GM23338 (cell line): ENCODE measurements at regions not wholly inside any gene's neighbourhood (a gene's known extent, or its start where the extent isn't known, plus 50 kb on each side); places are given as distances from the start of the nearest gene placed in this dataset.

Experiments
- ATAC-seq: fragments of 200-7000 bp; cut with Tn5 transposase; 3 replicates; pipeline ENCODE4 v1.9.1; 2020
- DNase-seq: peaks from one replicate; pipeline ENCODE4 v3.0.0-alpha.2; 2015; ENCODE audit warnings: low spot score
- H2AFZ ChIP-seq: fragments of 200-600 bp; sonication (generic); 2 replicates; pipeline ENCODE4 v1.8.0; 2016; ENCODE audit warnings: antibody characterized with exemption, mild to moderate bottlenecking, moderate library complexity
- H3F3A ChIP-seq: fragments of 200-600 bp; sonication (generic); replicated peaks from 2 replicates; pipeline ENCODE4 v1.8.0; 2017; ENCODE audit warnings: antibody characterized with exemption, mixed run types, low read depth
- H3K27ac ChIP-seq: fragments of 200-600 bp; sonication (generic); 2 replicates; pipeline ENCODE4 v1.6.1; 2016; ENCODE audit warnings: low read depth
- H3K27me3 ChIP-seq: fragments of 200-600 bp; sonication (generic); 2 replicates; pipeline ENCODE4 v1.8.0; 2016; ENCODE audit warnings: mild to moderate bottlenecking, mixed run types, moderate library complexity; ENCODE audit not compliant: insufficient read depth
- H3K36me3 ChIP-seq: fragments of 200-600 bp; sonication (generic); 2 replicates; pipeline ENCODE4 v1.8.0; 2016; ENCODE audit warnings: mild to moderate bottlenecking; ENCODE audit not compliant: insufficient read depth
- H3K4me1 ChIP-seq: fragments of 200-600 bp; sonication (generic); 2 replicates; pipeline ENCODE4 v1.8.0; 2016; ENCODE audit warnings: mild to moderate bottlenecking, moderate library complexity; ENCODE audit not compliant: insufficient read depth
- H3K4me2 ChIP-seq: fragments of 200-600 bp; sonication (generic); 2 replicates; pipeline ENCODE4 v1.7.1; 2017; ENCODE audit warnings: mixed run types
- H3K4me3 ChIP-seq: fragments of 200-600 bp; sonication (generic); 2 replicates; pipeline ENCODE4 v1.6.1; 2016; ENCODE audit warnings: mixed run types
- H3K79me2 ChIP-seq: fragments of 200-600 bp; sonication (generic); replicated peaks from 2 replicates; pipeline ENCODE4 v1.8.0; 2017; ENCODE audit warnings: mild to moderate bottlenecking; ENCODE audit not compliant: insufficient read depth
- H3K9me2 ChIP-seq: fragments of 200-600 bp; sonication (generic); 2 replicates; pipeline ENCODE4 v1.8.0; 2017; ENCODE audit not compliant: insufficient read depth
- H4K20me1 ChIP-seq: fragments of 200-600 bp; sonication (generic); replicated peaks from 2 replicates; pipeline ENCODE4 v1.8.0; 2017; ENCODE audit warnings: mild to moderate bottlenecking; ENCODE audit not compliant: insufficient read depth
- H3K27ac Mint-ChIP-seq: 2 replicates; pipeline ENCODE4 v1.8.0; 2020; ENCODE audit warnings: inconsistent platforms, mild to moderate bottlenecking, moderate library complexity, mixed read lengths
- H3K27me3 Mint-ChIP-seq: 3 replicates; pipeline ENCODE4 v1.8.0; 2022; ENCODE audit warnings: low read depth, mild to moderate bottlenecking, moderate library complexity, mixed read lengths, inconsistent platforms; ENCODE audit not compliant: insufficient read depth, poor library complexity
- H3K36me3 Mint-ChIP-seq: 3 replicates; pipeline ENCODE4 v1.8.0; 2021; ENCODE audit warnings: low read depth, mild to moderate bottlenecking, inconsistent platforms, moderate library complexity, mixed read lengths
- H3K4me1 Mint-ChIP-seq: 3 replicates; pipeline ENCODE4 v1.8.0; 2020; ENCODE audit warnings: mild to moderate bottlenecking, inconsistent platforms, mixed read lengths
- H3K4me3 Mint-ChIP-seq: 3 replicates; pipeline ENCODE4 v1.8.0; 2021; ENCODE audit warnings: moderate library complexity, mild to moderate bottlenecking, inconsistent platforms, mixed read lengths
- H3K9me3 Mint-ChIP-seq: 3 replicates; pipeline ENCODE4 v1.8.0; 2020; ENCODE audit warnings: moderate library complexity, mild to moderate bottlenecking, inconsistent platforms, mixed read lengths
- CREB1 ChIP-seq: fragments of 250-450 bp; sonication (Bioruptor Pico); IDR thresholded peaks from 2 replicates; pipeline ENCODE4 v1.5.0; 2020; ENCODE audit warnings: low read depth, mild to moderate bottlenecking, moderate library complexity
- CTCF ChIP-seq, 2 experiments: fragments of 200-600 bp in 1 of 2; sonication (generic) in 1 of 2; conservative IDR thresholded peaks; 2 replicates each; pipeline versions ENCODE4 v1.5.1 to v1.6.1; 2016 to 2017; ENCODE audit warnings: antibody characterized with exemption in 2 of 2, low read depth in 2 of 2, mild to moderate bottlenecking in 2 of 2, moderate library complexity in 1 of 2
- ETS1 ChIP-seq: IDR thresholded peaks from 2 replicates; pipeline ENCODE4 v1.6.1; 2016; ENCODE audit warnings: antibody characterized with exemption
- EZH2 ChIP-seq: fragments of 200-600 bp; sonication (generic); IDR thresholded peaks from one replicate; pipeline ENCODE4 v1.8.0; 2017; ENCODE audit warnings: antibody characterized with exemption, mild to moderate bottlenecking, low read depth; ENCODE audit not compliant: unreplicated experiment
- EZH2phosphoT487 ChIP-seq: fragments of 200-600 bp; sonication (generic); IDR thresholded peaks from one replicate; pipeline ENCODE4 v1.8.1; 2018; ENCODE audit warnings: antibody characterized with exemption; ENCODE audit not compliant: unreplicated experiment
- JUNB ChIP-seq: IDR thresholded peaks from one replicate; pipeline ENCODE4 v1.6.1; 2016; ENCODE audit warnings: antibody characterized with exemption; ENCODE audit not compliant: unreplicated experiment
- POLR2AphosphoS5 ChIP-seq: IDR thresholded peaks from 2 replicates; pipeline ENCODE4 v1.6.1; 2016; ENCODE audit warnings: antibody characterized with exemption, low read depth
- REST ChIP-seq: IDR thresholded peaks from one replicate; pipeline ENCODE4 v1.6.1; 2018; ENCODE audit warnings: antibody characterized with exemption; ENCODE audit not compliant: unreplicated experiment
- ZNF331 ChIP-seq: fragments of 250-450 bp; sonication (Bioruptor Pico); IDR thresholded peaks from 2 replicates; pipeline ENCODE4 v1.5.0; 2020; ENCODE audit warnings: low read depth, mild to moderate bottlenecking, moderate library complexity
- TF ChIP-seq, protein P1 (sequence below): fragments of 250-450 bp; sonication (Bioruptor Pico); IDR thresholded peaks from 2 replicates; pipeline ENCODE4 v1.5.0; 2020; ENCODE audit warnings: mild to moderate bottlenecking, moderate library complexity

GRCh38 chr1:30307182-30307581, 416.2 kb downstream of the MATN1 start:
- no peaks in the 10 kb centered on the region for H3F3A ChIP-seq
- H3K36me3 ChIP-seq = no peaks in the 10 kb centered on the region
- no peak for TF ChIP-seq ZNF331 (CRISPR knock-in tag)
- TF ChIP-seq CREB1 (CRISPR knock-in tag) = no peak
- TF ChIP-seq ETS1 = no peak
- no peak for TF ChIP-seq JUNB
- no peak for TF ChIP-seq POLR2AphosphoS5
- TF ChIP-seq EZH2phosphoT487 = no peak
- no peak overlapping the region for H2AFZ ChIP-seq
- no peaks in the 10 kb centered on the region for H3K27me3 ChIP-seq
- Mint-ChIP-seq H3K27ac (no peak overlapping the region), H3K36me3 (no peaks in the 10 kb centered on the region), H3K4me1 (peaks cover 4% of the 10 kb centered on the region; the same call in 2 of the 3 replicates), H3K4me3 (no peak overlapping the region), H3K27me3 (peaks cover 2% of the 10 kb centered on the region), H3K9me3 (0 out of 3 replicates have a peak, but pooled peaks cover 3% of the 10 kb centered on the region)
- H4K20me1 ChIP-seq = no peaks in the 10 kb centered on the region
- no peak for ATAC-seq
- no peak for DNase-seq
- H3K4me3 ChIP-seq = no peak overlapping the region
- H3K4me2 ChIP-seq = no peak overlapping the region
- H3K79me2 ChIP-seq = no peaks in the 10 kb centered on the region
- H3K27ac ChIP-seq = no peak overlapping the region
- no peaks in the 10 kb centered on the region for H3K4me1 ChIP-seq
- no peaks in the 10 kb centered on the region for H3K9me2 ChIP-seq

DNA sequence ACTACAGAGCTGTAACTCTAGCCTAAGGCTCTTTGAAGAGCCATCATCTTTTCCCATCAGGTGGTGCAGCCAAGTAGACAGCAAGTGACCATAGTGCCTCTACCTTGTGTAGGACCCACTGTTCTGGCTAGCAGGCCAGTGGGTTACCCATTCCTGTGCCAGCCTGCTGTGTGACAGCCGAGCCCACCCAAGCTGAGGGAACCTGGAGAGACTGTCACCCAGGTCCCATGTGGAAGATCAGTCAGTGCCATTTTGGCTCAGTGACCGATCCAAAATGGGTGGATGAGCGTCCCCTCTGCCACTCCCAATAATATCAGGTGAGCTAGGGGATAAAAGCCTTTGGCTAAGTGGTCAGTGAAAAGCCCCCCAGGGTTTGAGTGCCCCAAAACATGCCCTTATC, 417.9 kb downstream of the MATN1 start:
- Histone ChIP-seq H3K4me1 (no peaks in the 10 kb centered on the region), H3F3A (no peaks in the 10 kb centered on the region), H3K27me3 (no peaks in the 10 kb centered on the region), H3K9me2 (no peaks in the 10 kb centered on the region), H3K36me3 (no peaks in the 10 kb centered on the region), H2AFZ (no peak overlapping the region), H3K4me3 (no peak overlapping the region), H3K4me2 (no peak overlapping the region), H4K20me1 (no peaks in the 10 kb centered on the region), H3K27ac (no peak overlapping the region), H3K79me2 (no peaks in the 10 kb centered on the region)
- peaks cover 3% of the 10 kb centered on the region; the same call in 2 of the 3 replicates for H3K4me1 Mint-ChIP-seq
- no peak overlapping the region for H3K27ac Mint-ChIP-seq
- H3K9me3 Mint-ChIP-seq = 0 out of 3 replicates have a peak, but pooled peaks cover 3% of the 10 kb centered on the region
- no peaks in the 10 kb centered on the region for H3K36me3 Mint-ChIP-seq
- H3K4me3 Mint-ChIP-seq = no peak overlapping the region
- H3K27me3 Mint-ChIP-seq = peaks cover 4% of the 10 kb centered on the region
- ATAC-seq (no peak), DNase-seq (no peak)
- TF ChIP-seq, protein P1, sequence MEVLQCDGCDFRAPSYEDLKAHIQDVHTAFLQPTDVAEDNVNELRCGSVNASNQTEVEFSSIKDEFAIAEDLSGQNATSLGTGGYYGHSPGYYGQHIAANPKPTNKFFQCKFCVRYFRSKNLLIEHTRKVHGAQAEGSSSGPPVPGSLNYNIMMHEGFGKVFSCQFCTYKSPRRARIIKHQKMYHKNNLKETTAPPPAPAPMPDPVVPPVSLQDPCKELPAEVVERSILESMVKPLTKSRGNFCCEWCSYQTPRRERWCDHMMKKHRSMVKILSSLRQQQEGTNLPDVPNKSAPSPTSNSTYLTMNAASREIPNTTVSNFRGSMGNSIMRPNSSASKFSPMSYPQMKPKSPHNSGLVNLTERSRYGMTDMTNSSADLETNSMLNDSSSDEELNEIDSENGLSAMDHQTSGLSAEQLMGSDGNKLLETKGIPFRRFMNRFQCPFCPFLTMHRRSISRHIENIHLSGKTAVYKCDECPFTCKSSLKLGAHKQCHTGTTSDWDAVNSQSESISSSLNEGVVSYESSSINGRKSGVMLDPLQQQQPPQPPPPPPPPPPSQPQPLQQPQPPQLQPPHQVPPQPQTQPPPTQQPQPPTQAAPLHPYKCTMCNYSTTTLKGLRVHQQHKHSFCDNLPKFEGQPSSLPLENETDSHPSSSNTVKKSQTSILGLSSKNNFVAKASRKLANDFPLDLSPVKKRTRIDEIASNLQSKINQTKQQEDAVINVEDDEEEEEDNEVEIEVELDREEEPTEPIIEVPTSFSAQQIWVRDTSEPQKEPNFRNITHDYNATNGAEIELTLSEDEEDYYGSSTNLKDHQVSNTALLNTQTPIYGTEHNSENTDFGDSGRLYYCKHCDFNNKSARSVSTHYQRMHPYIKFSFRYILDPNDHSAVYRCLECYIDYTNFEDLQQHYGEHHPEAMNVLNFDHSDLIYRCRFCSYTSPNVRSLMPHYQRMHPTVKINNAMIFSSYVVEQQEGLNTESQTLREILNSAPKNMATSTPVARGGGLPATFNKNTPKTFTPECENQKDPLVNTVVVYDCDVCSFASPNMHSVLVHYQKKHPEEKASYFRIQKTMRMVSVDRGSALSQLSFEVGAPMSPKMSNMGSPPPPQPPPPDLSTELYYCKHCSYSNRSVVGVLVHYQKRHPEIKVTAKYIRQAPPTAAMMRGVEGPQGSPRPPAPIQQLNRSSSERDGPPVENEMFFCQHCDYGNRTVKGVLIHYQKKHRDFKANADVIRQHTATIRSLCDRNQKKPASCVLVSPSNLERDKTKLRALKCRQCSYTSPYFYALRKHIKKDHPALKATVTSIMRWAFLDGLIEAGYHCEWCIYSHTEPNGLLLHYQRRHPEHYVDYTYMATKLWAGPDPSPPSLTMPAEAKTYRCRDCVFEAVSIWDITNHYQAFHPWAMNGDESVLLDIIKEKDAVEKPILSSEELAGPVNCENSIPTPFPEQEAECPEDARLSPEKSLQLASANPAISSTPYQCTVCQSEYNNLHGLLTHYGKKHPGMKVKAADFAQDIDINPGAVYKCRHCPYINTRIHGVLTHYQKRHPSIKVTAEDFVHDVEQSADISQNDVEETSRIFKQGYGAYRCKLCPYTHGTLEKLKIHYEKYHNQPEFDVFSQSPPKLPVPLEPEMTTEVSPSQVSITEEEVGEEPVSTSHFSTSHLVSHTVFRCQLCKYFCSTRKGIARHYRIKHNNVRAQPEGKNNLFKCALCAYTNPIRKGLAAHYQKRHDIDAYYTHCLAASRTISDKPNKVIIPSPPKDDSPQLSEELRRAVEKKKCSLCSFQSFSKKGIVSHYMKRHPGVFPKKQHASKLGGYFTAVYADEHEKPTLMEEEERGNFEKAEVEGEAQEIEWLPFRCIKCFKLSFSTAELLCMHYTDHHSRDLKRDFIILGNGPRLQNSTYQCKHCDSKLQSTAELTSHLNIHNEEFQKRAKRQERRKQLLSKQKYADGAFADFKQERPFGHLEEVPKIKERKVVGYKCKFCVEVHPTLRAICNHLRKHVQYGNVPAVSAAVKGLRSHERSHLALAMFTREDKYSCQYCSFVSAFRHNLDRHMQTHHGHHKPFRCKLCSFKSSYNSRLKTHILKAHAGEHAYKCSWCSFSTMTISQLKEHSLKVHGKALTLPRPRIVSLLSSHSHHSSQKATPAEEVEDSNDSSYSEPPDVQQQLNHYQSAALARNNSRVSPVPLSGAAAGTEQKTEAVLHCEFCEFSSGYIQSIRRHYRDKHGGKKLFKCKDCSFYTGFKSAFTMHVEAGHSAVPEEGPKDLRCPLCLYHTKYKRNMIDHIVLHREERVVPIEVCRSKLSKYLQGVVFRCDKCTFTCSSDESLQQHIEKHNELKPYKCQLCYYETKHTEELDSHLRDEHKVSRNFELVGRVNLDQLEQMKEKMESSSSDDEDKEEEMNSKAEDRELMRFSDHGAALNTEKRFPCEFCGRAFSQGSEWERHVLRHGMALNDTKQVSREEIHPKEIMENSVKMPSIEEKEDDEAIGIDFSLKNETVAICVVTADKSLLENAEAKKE (CRISPR knock-in tag) = no peak
- TF ChIP-seq CTCF (conservative IDR thresholded peaks at IDR 0.05; ENCODE audit: low read depth in 2 of 2) (no peak), REST (no peak), ZNF331 (CRISPR knock-in tag) (no peak), EZH2 (no peak)
